ENCODE measurements at regions not wholly inside any gene's neighbourhood (a gene's known extent, or its start where the extent isn't known, plus 50 kb on each side); places are given as distances from the start of the nearest gene placed in this dataset.

DNA sequence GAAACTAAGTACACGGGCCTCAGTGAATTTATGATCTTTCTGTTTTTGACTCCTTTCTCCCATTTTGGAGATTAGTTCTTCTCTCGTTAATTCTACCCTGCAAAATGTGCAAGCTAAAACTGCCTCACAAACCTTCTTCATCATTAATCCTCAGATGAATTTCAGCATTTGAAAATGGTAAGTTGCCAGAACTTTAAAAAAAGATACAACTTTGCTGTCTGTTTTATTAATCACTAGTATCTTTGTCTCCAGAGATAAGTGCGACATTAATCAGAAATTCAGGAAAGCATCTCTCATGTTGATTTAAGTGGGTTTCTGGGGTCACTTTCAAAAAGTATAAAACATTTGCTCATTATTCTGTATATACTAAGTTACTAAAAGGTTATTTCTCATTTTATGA lies 227.0 kb upstream of the RXFP2 start:
- no peaks in the 10 kb centered on the region for H3K36me3 ChIP-seq (ENCODE audit: control insufficient read depth, low read length)
- H3K9me3 ChIP-seq (ENCODE audit: control insufficient read depth, insufficient read depth, low read length) = no peaks in the 10 kb centered on the region
- H3K4me3 ChIP-seq (ENCODE audit: low read length) = no peak overlapping the region
- no peak for TF ChIP-seq EZH2phosphoT487 (IDR thresholded peaks at IDR 0.05; ENCODE audit: borderline replicate concordance, low read length)
- TF ChIP-seq, protein P1, sequence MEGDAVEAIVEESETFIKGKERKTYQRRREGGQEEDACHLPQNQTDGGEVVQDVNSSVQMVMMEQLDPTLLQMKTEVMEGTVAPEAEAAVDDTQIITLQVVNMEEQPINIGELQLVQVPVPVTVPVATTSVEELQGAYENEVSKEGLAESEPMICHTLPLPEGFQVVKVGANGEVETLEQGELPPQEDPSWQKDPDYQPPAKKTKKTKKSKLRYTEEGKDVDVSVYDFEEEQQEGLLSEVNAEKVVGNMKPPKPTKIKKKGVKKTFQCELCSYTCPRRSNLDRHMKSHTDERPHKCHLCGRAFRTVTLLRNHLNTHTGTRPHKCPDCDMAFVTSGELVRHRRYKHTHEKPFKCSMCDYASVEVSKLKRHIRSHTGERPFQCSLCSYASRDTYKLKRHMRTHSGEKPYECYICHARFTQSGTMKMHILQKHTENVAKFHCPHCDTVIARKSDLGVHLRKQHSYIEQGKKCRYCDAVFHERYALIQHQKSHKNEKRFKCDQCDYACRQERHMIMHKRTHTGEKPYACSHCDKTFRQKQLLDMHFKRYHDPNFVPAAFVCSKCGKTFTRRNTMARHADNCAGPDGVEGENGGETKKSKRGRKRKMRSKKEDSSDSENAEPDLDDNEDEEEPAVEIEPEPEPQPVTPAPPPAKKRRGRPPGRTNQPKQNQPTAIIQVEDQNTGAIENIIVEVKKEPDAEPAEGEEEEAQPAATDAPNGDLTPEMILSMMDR (IDR thresholded peaks at IDR 0.05; ENCODE audit: low read depth, low read length, poor library complexity, severe bottlenecking) = no peak
- no peaks in the 10 kb centered on the region for H3F3A ChIP-seq (ENCODE audit: control insufficient read depth, insufficient read depth)
- H3K9me2 ChIP-seq (replicated peaks; ENCODE audit: control insufficient read depth, low read length) = no peaks in the 10 kb centered on the region
- no peaks in the 10 kb centered on the region for H3K27me3 ChIP-seq (ENCODE audit: control insufficient read depth, low read length)
- no peaks in the 10 kb centered on the region for H3K79me2 ChIP-seq (ENCODE audit: control insufficient read depth, low read length)
- H3K4me1 ChIP-seq (ENCODE audit: control insufficient read depth, low read length) = no peaks in the 10 kb centered on the region
- H4K20me1 ChIP-seq (ENCODE audit: control insufficient read depth, insufficient read depth, low read depth, low read length) = no peaks in the 10 kb centered on the region
- H3K4me2 ChIP-seq (ENCODE audit: low read length) = no peak overlapping the region
- no peak overlapping the region for H3K27ac ChIP-seq (ENCODE audit: low read depth, low read length)

DNA sequence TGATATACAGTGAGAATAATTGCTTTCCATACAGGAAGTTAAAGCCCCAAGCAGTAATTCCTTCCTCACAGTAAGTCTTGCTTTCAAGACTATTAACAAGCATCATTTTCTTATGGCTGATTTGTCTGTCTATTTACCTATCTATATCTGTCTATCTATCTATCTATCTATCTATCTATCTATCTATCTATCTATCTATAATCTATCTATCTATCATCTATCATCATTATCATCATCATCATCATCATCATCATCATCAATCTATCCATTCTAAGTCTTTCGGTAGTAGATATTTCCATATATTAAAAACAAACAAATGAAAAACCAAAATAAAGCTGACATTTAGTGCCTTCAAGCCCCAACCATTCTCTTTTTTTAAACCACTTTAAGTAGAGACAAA lies 224.4 kb upstream of the RXFP2 start:
- Histone ChIP-seq H3K9me3 (ENCODE audit: control insufficient read depth, insufficient read depth, low read length) (no peaks in the 10 kb centered on the region), H4K20me1 (ENCODE audit: control insufficient read depth, insufficient read depth, low read depth, low read length) (no peaks in the 10 kb centered on the region), H3K4me2 (ENCODE audit: low read length) (no peak overlapping the region), H3K4me3 (ENCODE audit: low read length) (no peak overlapping the region), H3F3A (ENCODE audit: control insufficient read depth, insufficient read depth) (no peaks in the 10 kb centered on the region), H3K36me3 (ENCODE audit: control insufficient read depth, low read length) (no peaks in the 10 kb centered on the region), H3K27ac (ENCODE audit: low read depth, low read length) (no peak overlapping the region), H3K27me3 (ENCODE audit: control insufficient read depth, low read length) (no peaks in the 10 kb centered on the region), H3K4me1 (ENCODE audit: control insufficient read depth, low read length) (no peaks in the 10 kb centered on the region), H3K9me2 (replicated peaks; ENCODE audit: control insufficient read depth, low read length) (no peaks in the 10 kb centered on the region), H3K79me2 (ENCODE audit: control insufficient read depth, low read length) (no peaks in the 10 kb centered on the region)
- no peak for TF ChIP-seq EZH2phosphoT487 (IDR thresholded peaks at IDR 0.05; ENCODE audit: borderline replicate concordance, low read length)
- TF ChIP-seq, protein P1 (IDR thresholded peaks at IDR 0.05; ENCODE audit: low read depth, low read length, poor library complexity, severe bottlenecking) = no peak

DNA sequence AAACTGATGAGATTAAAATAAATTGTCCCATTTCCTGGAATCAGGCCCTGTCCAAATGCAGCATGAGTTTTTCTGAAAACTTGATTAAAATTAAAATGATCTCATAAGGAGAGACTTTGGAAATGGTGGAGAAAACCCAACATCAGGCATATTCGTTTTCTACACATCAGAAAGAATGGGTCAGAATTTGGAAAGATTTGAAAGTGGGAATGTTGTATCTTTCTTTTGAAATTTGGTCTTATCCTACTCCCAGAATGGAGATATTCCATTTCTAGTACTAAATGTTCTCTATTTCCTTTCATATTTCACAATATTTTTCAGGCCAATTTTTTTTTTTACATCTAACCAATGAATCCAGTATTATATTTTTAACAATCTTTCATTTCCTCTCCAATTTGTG lies 223.9 kb upstream of the RXFP2 start:
- Histone ChIP-seq H3K4me1 (ENCODE audit: control insufficient read depth, low read length) (no peaks in the 10 kb centered on the region), H3K27me3 (ENCODE audit: control insufficient read depth, low read length) (no peaks in the 10 kb centered on the region), H3K9me3 (ENCODE audit: control insufficient read depth, insufficient read depth, low read length) (no peaks in the 10 kb centered on the region), H4K20me1 (ENCODE audit: control insufficient read depth, insufficient read depth, low read depth, low read length) (no peaks in the 10 kb centered on the region), H3K4me2 (ENCODE audit: low read length) (no peak overlapping the region), H3F3A (ENCODE audit: control insufficient read depth, insufficient read depth) (no peaks in the 10 kb centered on the region), H3K79me2 (ENCODE audit: control insufficient read depth, low read length) (no peaks in the 10 kb centered on the region), H3K9me2 (replicated peaks; ENCODE audit: control insufficient read depth, low read length) (no peaks in the 10 kb centered on the region), H3K4me3 (ENCODE audit: low read length) (no peak overlapping the region), H3K36me3 (ENCODE audit: control insufficient read depth, low read length) (no peaks in the 10 kb centered on the region), H3K27ac (ENCODE audit: low read depth, low read length) (no peak overlapping the region)
- TF ChIP-seq, protein P1 (IDR thresholded peaks at IDR 0.05; ENCODE audit: low read depth, low read length, poor library complexity, severe bottlenecking) = no peak
- no peak for TF ChIP-seq EZH2phosphoT487 (IDR thresholded peaks at IDR 0.05; ENCODE audit: borderline replicate concordance, low read length)

DNA sequence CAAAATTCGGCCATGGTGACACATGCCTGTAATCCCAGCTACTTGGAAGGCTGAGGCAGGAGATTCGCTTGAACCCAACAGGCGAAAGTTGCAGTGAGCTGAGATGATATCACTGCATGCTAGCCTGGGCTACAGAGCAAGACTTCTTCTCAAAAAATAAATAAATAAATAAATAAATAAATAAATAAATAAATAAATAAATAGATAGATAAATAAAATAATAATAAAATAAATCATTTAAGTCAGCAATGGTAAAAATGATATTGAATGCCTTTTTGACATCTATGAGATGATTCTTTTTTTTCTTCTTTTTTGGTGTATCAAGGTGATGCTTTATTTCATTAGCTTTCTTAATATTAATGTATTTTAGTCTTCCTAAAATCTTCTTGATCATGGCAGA lies 221.7 kb upstream of the RXFP2 start:
- peaks cover 12% of the 10 kb centered on the region for H3K27me3 ChIP-seq (ENCODE audit: control insufficient read depth, low read length)
- H3K9me2 ChIP-seq (replicated peaks; ENCODE audit: control insufficient read depth, low read length) = no peaks in the 10 kb centered on the region
- TF ChIP-seq, protein P1 (IDR thresholded peaks at IDR 0.05; ENCODE audit: low read depth, low read length, poor library complexity, severe bottlenecking) = no peak
- no peak for TF ChIP-seq EZH2phosphoT487 (IDR thresholded peaks at IDR 0.05; ENCODE audit: borderline replicate concordance, low read length)
- no peaks in the 10 kb centered on the region for H3F3A ChIP-seq (ENCODE audit: control insufficient read depth, insufficient read depth)
- H3K79me2 ChIP-seq (ENCODE audit: control insufficient read depth, low read length) = no peaks in the 10 kb centered on the region
- no peak overlapping the region for H3K4me2 ChIP-seq (ENCODE audit: low read length)
- H3K4me3 ChIP-seq (ENCODE audit: low read length) = no peak overlapping the region
- H3K4me1 ChIP-seq (ENCODE audit: control insufficient read depth, low read length) = no peaks in the 10 kb centered on the region
- no peaks in the 10 kb centered on the region for H3K36me3 ChIP-seq (ENCODE audit: control insufficient read depth, low read length)
- no peaks in the 10 kb centered on the region for H3K9me3 ChIP-seq (ENCODE audit: control insufficient read depth, insufficient read depth, low read length)
- H4K20me1 ChIP-seq (ENCODE audit: control insufficient read depth, insufficient read depth, low read depth, low read length) = no peaks in the 10 kb centered on the region
- no peak overlapping the region for H3K27ac ChIP-seq (ENCODE audit: low read depth, low read length)
